CMK (cell line): ENCODE measurements at regions not wholly inside any gene's neighbourhood (a gene's known extent, or its start where the extent isn't known, plus 50 kb on each side); places are given as distances from the start of the nearest gene placed in this dataset.
"Not testable (repeated sequence)": the region's sequence is repeated elsewhere in the genome, so short reads cannot be mapped to it uniquely, and the experiment has no call there.

Source experiments
- DNase-seq: peaks from one replicate; pipeline ENCODE4 v3.0.0-alpha.2; 2010; ENCODE audit warnings: low read depth

GRCh38 chr5:166185185-166185584 is 2106.3 kb upstream of the WWC1 start:
- no peak for DNase-seq

- no peak for DNase-seq
These were observed 2102.7 kb upstream of the WWC1 start for GRCh38 chr5:166188501-166189325.

- no peak for DNase-seq
These were observed 2098.7 kb upstream of the WWC1 start for GRCh38 chr5:166192696-166193095.

GRCh38 chr5:166195981-166196380 is 2095.5 kb upstream of the WWC1 start:
- DNase-seq: no peak

- DNase-seq: no peak
These were observed 2090.9 kb upstream of the WWC1 start for GRCh38 chr5:166200532-166200931.

GRCh38 chr5:166211640-166212039 is 2079.8 kb upstream of the WWC1 start:
- no peak for DNase-seq

GRCh38 chr5:166236327-166236726 is 2055.1 kb upstream of the WWC1 start:
- no peak for DNase-seq

GRCh38 chr5:166240705-166241104 is 2050.7 kb upstream of the WWC1 start:
- no peak for DNase-seq

- DNase-seq: no peak
These were observed 2045.9 kb upstream of the WWC1 start for GRCh38 chr5:166245556-166245955.

GRCh38 chr5:166251786-166252185 is 2039.7 kb upstream of the WWC1 start:
- DNase-seq: no peak

- DNase-seq: no peak
These were observed 2033.8 kb upstream of the WWC1 start for GRCh38 chr5:166257661-166258060.

- DNase-seq: no peak
These were observed 2029.0 kb upstream of the WWC1 start for GRCh38 chr5:166262395-166262794.

GRCh38 chr5:166267907-166268306 is 2023.5 kb upstream of the WWC1 start:
- DNase-seq: no peak

- no peak for DNase-seq
These were observed 2020.7 kb upstream of the WWC1 start for GRCh38 chr5:166270712-166271111.

- no peak for DNase-seq
These were observed 2015.4 kb upstream of the WWC1 start for GRCh38 chr5:166276006-166276405.

GRCh38 chr5:166279828-166280227 is 2011.6 kb upstream of the WWC1 start:
- no peak for DNase-seq

- DNase-seq: no peak
These were observed 2010.0 kb upstream of the WWC1 start for GRCh38 chr5:166281433-166281832.

GRCh38 chr5:166282939-166283338 is 2008.5 kb upstream of the WWC1 start:
- no peak for DNase-seq

GRCh38 chr5:166285361-166285760 is 2006.1 kb upstream of the WWC1 start:
- no peak for DNase-seq

GRCh38 chr5:166286832-166287231 is 2004.6 kb upstream of the WWC1 start:
- no peak for DNase-seq

- DNase-seq: no peak
These were observed 2003.6 kb upstream of the WWC1 start for GRCh38 chr5:166287866-166288265.

GRCh38 chr5:166291800-166292199 is 1999.6 kb upstream of the WWC1 start:
- not testable (repeated sequence) for DNase-seq

- DNase-seq: no peak
These were observed 1997.6 kb upstream of the WWC1 start for GRCh38 chr5:166293892-166294291.

- DNase-seq: no peak
These were observed 1989.3 kb upstream of the WWC1 start for GRCh38 chr5:166302166-166302565.
